ENCODE measurements at regions not wholly inside any gene's neighbourhood (a gene's known extent, or its start where the extent isn't known, plus 50 kb on each side); places are given as distances from the start of the nearest gene placed in this dataset.

DNA sequence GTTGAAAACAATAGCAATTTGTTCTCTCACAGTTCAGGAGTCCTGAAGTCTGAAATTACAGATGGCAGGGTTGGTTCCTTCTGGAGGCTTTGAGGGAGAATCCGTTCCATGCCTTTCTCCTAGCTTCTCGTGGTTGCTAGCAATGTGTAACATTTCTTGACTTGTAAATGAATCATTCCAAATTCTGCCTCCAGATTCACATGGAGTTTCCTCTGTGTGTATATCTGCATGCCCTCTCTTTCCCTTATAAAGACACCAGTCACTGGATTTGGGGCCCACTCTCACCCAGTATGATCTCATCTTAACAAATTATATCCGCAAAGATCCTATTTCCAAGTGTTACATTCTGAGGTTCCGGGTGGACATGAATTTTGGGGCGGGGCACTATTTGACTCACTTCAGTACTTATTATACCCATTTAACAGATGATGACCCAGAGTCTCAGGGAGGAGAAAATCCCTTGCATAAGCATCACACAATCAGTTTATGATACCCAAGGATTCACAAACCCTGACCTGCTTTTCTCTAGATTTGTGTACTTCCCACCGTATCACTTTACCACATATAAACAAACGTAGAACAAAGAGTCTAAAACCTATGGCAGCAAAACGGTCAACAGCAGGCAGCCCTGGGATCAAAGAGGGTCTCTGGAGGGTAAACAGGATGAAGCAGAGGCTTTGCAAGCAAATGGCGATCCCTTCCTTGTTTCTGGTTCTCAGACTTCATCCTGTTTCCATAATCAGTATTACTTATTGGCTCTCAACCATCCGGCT is 93.7 kb downstream of the C9orf152 start:
- H3K4me3 ChIP-seq (ENCODE audit: insufficient read depth, low read depth, low read length) = no peak overlapping the region
- H3K27ac ChIP-seq (ENCODE audit: low read depth, low read length) = peak overlapping the region; percentile 80
- H3K9me3 ChIP-seq (ENCODE audit: insufficient read depth, low read depth, low read length) = no peaks in the 10 kb centered on the region
- H2AFZ ChIP-seq (ENCODE audit: low read depth, low read length) = no peak overlapping the region
- H3K4me1 ChIP-seq (ENCODE audit: insufficient read depth, low read length) = peaks cover 32% of the 10 kb centered on the region
- Mint-ChIP-seq H3K4me1 (ENCODE audit: low read depth, unreplicated experiment) (peaks cover 58% of the 10 kb centered on the region), H3K27me3 (ENCODE audit: low read depth, unreplicated experiment) (no peaks in the 10 kb centered on the region), H3K9me3 (ENCODE audit: unreplicated experiment) (no peaks in the 10 kb centered on the region), H3K4me3 (ENCODE audit: unreplicated experiment) (no peak overlapping the region), H3K36me3 (ENCODE audit: low read depth, unreplicated experiment) (peaks cover 10% of the 10 kb centered on the region), H3K27ac (ENCODE audit: unreplicated experiment) (peak overlapping the region; percentile 64)
- H3K9ac ChIP-seq (ENCODE audit: low read length) = peak overlapping the region; percentile 9
- H3K27me3 ChIP-seq (ENCODE audit: insufficient read depth, low read length) = no peaks in the 10 kb centered on the region
- peaks cover 70% of the 10 kb centered on the region for H4K20me1 ChIP-seq (ENCODE audit: insufficient read depth, low read length)
- no peak for TF ChIP-seq EZH2 (IDR thresholded peaks at IDR 0.05; ENCODE audit: insufficient read depth, low read length)
- TF ChIP-seq, protein P1, sequence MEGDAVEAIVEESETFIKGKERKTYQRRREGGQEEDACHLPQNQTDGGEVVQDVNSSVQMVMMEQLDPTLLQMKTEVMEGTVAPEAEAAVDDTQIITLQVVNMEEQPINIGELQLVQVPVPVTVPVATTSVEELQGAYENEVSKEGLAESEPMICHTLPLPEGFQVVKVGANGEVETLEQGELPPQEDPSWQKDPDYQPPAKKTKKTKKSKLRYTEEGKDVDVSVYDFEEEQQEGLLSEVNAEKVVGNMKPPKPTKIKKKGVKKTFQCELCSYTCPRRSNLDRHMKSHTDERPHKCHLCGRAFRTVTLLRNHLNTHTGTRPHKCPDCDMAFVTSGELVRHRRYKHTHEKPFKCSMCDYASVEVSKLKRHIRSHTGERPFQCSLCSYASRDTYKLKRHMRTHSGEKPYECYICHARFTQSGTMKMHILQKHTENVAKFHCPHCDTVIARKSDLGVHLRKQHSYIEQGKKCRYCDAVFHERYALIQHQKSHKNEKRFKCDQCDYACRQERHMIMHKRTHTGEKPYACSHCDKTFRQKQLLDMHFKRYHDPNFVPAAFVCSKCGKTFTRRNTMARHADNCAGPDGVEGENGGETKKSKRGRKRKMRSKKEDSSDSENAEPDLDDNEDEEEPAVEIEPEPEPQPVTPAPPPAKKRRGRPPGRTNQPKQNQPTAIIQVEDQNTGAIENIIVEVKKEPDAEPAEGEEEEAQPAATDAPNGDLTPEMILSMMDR (IDR thresholded peaks at IDR 0.05; ENCODE audit: insufficient read depth, low read depth, low read length) = no peak
- H3K79me2 ChIP-seq (ENCODE audit: insufficient read depth, low read length) = peaks cover 96% of the 10 kb centered on the region
- no peaks in the 10 kb centered on the region for H3K36me3 ChIP-seq (ENCODE audit: insufficient read depth, low read length)
- no peak for FAIRE-seq
- DNase-seq (ENCODE audit: low read depth) = no peak
- peak overlapping the region; percentile 62 for H3K4me2 ChIP-seq (ENCODE audit: low read length)

DNA sequence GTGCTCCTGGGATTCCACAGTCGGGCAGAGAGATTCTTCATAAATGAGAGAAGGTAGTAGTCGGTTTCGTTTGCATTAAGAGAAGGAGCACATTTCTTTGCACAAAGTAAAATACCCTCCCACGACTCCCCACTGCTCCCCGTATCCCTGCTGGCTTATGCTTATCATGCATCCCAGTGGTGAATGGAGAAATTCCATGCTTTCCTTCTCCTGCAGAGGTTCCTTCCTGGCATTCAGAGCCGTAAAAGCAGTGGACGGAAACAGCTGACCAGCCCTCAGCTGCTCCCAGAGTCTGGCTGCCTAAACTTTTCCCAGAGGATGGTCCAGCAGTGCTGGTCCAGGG is 93.1 kb downstream of the C9orf152 start:
- Histone ChIP-seq H3K4me3 (ENCODE audit: insufficient read depth, low read depth, low read length) (no peak overlapping the region), H3K36me3 (ENCODE audit: insufficient read depth, low read length) (no peaks in the 10 kb centered on the region), H3K27me3 (ENCODE audit: insufficient read depth, low read length) (no peaks in the 10 kb centered on the region), H3K79me2 (ENCODE audit: insufficient read depth, low read length) (peaks cover 96% of the 10 kb centered on the region), H3K4me1 (ENCODE audit: insufficient read depth, low read length) (peaks cover 26% of the 10 kb centered on the region), H3K9me3 (ENCODE audit: insufficient read depth, low read depth, low read length) (no peaks in the 10 kb centered on the region), H3K9ac (ENCODE audit: low read length) (peak overlapping the region; percentile 61), H4K20me1 (ENCODE audit: insufficient read depth, low read length) (peaks cover 66% of the 10 kb centered on the region), H3K4me2 (ENCODE audit: low read length) (peak overlapping the region; percentile 62), H3K27ac (ENCODE audit: low read depth, low read length) (peak overlapping the region; percentile 80), H2AFZ (ENCODE audit: low read depth, low read length) (no peak overlapping the region)
- peak overlapping the region; percentile 84 for H3K27ac Mint-ChIP-seq (ENCODE audit: unreplicated experiment)
- H3K4me3 Mint-ChIP-seq (ENCODE audit: unreplicated experiment) = peak overlapping the region; percentile 35
- FAIRE-seq (no peak), DNase-seq (ENCODE audit: low read depth) (no peak)
- no peaks in the 10 kb centered on the region for H3K27me3 Mint-ChIP-seq (ENCODE audit: low read depth, unreplicated experiment)
- TF ChIP-seq EZH2 (IDR thresholded peaks at IDR 0.05; ENCODE audit: insufficient read depth, low read length) = no peak
- TF ChIP-seq, protein P1 (IDR thresholded peaks at IDR 0.05; ENCODE audit: insufficient read depth, low read depth, low read length) = no peak
- H3K9me3 Mint-ChIP-seq (ENCODE audit: unreplicated experiment) = no peaks in the 10 kb centered on the region
- peaks cover 53% of the 10 kb centered on the region for H3K4me1 Mint-ChIP-seq (ENCODE audit: low read depth, unreplicated experiment)
- H3K36me3 Mint-ChIP-seq (ENCODE audit: low read depth, unreplicated experiment) = peaks cover 10% of the 10 kb centered on the region

DNA sequence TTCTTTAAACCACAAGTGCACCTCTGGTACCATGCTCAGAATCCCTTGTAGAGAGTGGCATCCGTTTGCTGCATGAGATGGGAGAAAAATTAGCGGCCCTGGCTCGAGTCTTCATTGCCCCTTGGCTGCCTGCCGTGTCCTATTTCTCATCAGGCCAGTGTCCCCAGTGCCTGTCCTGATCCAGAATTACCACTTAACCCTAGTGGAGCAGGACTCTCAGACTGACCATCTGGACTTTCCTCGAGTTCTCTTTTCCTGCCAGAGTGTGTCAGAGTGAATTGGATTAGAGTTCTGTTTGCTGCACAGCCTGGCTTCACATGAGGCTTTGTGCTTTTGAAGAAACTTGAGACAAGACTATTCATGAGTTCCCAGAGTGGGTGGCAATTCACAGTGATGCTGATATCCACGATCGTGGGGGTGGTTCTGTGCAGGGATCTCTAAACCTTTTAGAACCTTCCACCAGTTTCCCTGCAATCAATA is 92.6 kb downstream of the C9orf152 start:
- Histone ChIP-seq H3K4me1 (ENCODE audit: insufficient read depth, low read length) (peaks cover 26% of the 10 kb centered on the region), H3K9ac (ENCODE audit: low read length) (peak overlapping the region; percentile 61), H3K36me3 (ENCODE audit: insufficient read depth, low read length) (no peaks in the 10 kb centered on the region), H3K4me3 (ENCODE audit: insufficient read depth, low read depth, low read length) (no peak overlapping the region), H3K79me2 (ENCODE audit: insufficient read depth, low read length) (peaks cover 96% of the 10 kb centered on the region), H3K9me3 (ENCODE audit: insufficient read depth, low read depth, low read length) (no peaks in the 10 kb centered on the region), H4K20me1 (ENCODE audit: insufficient read depth, low read length) (peaks cover 66% of the 10 kb centered on the region), H3K27ac (ENCODE audit: low read depth, low read length) (peak overlapping the region; percentile 80), H3K4me2 (ENCODE audit: low read length) (peak overlapping the region; percentile 62), H2AFZ (ENCODE audit: low read depth, low read length) (no peak overlapping the region), H3K27me3 (ENCODE audit: insufficient read depth, low read length) (no peaks in the 10 kb centered on the region)
- DNase-seq (ENCODE audit: low read depth) = peak; percentile 57
- Mint-ChIP-seq H3K4me1 (ENCODE audit: low read depth, unreplicated experiment) (peaks cover 51% of the 10 kb centered on the region), H3K27me3 (ENCODE audit: low read depth, unreplicated experiment) (no peaks in the 10 kb centered on the region), H3K4me3 (ENCODE audit: unreplicated experiment) (peak overlapping the region; percentile 23), H3K9me3 (ENCODE audit: unreplicated experiment) (no peaks in the 10 kb centered on the region), H3K27ac (ENCODE audit: unreplicated experiment) (peak overlapping the region; percentile 84), H3K36me3 (ENCODE audit: low read depth, unreplicated experiment) (peaks cover 12% of the 10 kb centered on the region)
- FAIRE-seq = no peak
- TF ChIP-seq, protein P1 (IDR thresholded peaks at IDR 0.05; ENCODE audit: insufficient read depth, low read depth, low read length) = no peak
- TF ChIP-seq EZH2 (IDR thresholded peaks at IDR 0.05; ENCODE audit: insufficient read depth, low read length) = no peak
